ENCODE measurements at regions not wholly inside any gene's neighbourhood (a gene's known extent, or its start where the extent isn't known, plus 50 kb on each side); places are given as distances from the start of the nearest gene placed in this dataset.

- DNase-seq (ENCODE audit: low spot score), result no peak
These were observed 373.8 kb upstream of the JAG1 start for GRCh38 chr20:11047559-11047958.

- no peak for DNase-seq (ENCODE audit: low spot score)
These were observed 374.9 kb upstream of the JAG1 start for GRCh38 chr20:11048739-11049138.

- DNase-seq (ENCODE audit: low spot score), result no peak
These were observed 376.6 kb upstream of the JAG1 start for GRCh38 chr20:11050350-11050749.

- no peak for DNase-seq (ENCODE audit: low spot score)
These were observed 377.3 kb upstream of the JAG1 start for GRCh38 chr20:11051136-11051535.

GRCh38 chr20:11053310-11053709 lies 379.5 kb upstream of the JAG1 start:
- DNase-seq (ENCODE audit: low spot score), result no peak

GRCh38 chr20:11054266-11054993 lies 380.6 kb upstream of the JAG1 start:
- DNase-seq (ENCODE audit: low spot score), result no peak

- no peak for DNase-seq (ENCODE audit: low spot score)
These were observed 382.6 kb upstream of the JAG1 start for GRCh38 chr20:11056414-11056813.

GRCh38 chr20:11057624-11058023 lies 383.8 kb upstream of the JAG1 start:
- DNase-seq (ENCODE audit: low spot score), result no peak

GRCh38 chr20:11059659-11060058 lies 385.9 kb upstream of the JAG1 start:
- no peak for DNase-seq (ENCODE audit: low spot score)

- DNase-seq (ENCODE audit: low spot score), result no peak
These were observed 386.8 kb upstream of the JAG1 start for GRCh38 chr20:11060423-11061185.

- DNase-seq (ENCODE audit: low spot score), result no peak
These were observed 389.6 kb upstream of the JAG1 start for GRCh38 chr20:11063444-11063843.

GRCh38 chr20:11064946-11065345 lies 391.1 kb upstream of the JAG1 start:
- DNase-seq (ENCODE audit: low spot score), result no peak

- DNase-seq (ENCODE audit: low spot score), result no peak
These were observed 393.6 kb upstream of the JAG1 start for GRCh38 chr20:11067359-11067758.

GRCh38 chr20:11072982-11073381 lies 399.2 kb upstream of the JAG1 start:
- DNase-seq (ENCODE audit: low spot score), result no peak

- DNase-seq (ENCODE audit: low spot score), result no peak
These were observed 402.8 kb upstream of the JAG1 start for GRCh38 chr20:11076434-11077105.

GRCh38 chr20:11077226-11077625 lies 403.4 kb upstream of the JAG1 start:
- DNase-seq (ENCODE audit: low spot score), result no peak

- DNase-seq (ENCODE audit: low spot score), result no peak
These were observed 406.2 kb upstream of the JAG1 start for GRCh38 chr20:11080010-11080409.

- no peak for DNase-seq (ENCODE audit: low spot score)
These were observed 407.1 kb upstream of the JAG1 start for GRCh38 chr20:11080781-11081377.

GRCh38 chr20:11083841-11084240 lies 410.0 kb upstream of the JAG1 start:
- DNase-seq (ENCODE audit: low spot score), result no peak

GRCh38 chr20:11084508-11084907 lies 410.7 kb upstream of the JAG1 start:
- no peak for DNase-seq (ENCODE audit: low spot score)

- no peak for DNase-seq (ENCODE audit: low spot score)
These were observed 413.2 kb upstream of the JAG1 start for GRCh38 chr20:11086970-11087369.

- DNase-seq (ENCODE audit: low spot score), result no peak
These were observed 417.0 kb upstream of the JAG1 start for GRCh38 chr20:11090751-11091150.

- DNase-seq (ENCODE audit: low spot score), result no peak
These were observed 417.7 kb upstream of the JAG1 start for GRCh38 chr20:11091511-11091910.
